Adipocyte (in vitro differentiated cells): ENCODE measurements at regions not wholly inside any gene's neighbourhood (a gene's known extent, or its start where the extent isn't known, plus 50 kb on each side); places are given as distances from the start of the nearest gene placed in this dataset.

Experiments
- DNase-seq: peaks from one replicate; pipeline ENCODE4 v3.0.0-alpha.2; 2015; ENCODE audit warnings: low read depth
- H3K27me3 ChIP-seq: replicated peaks from 2 replicates; pipeline ENCODE4 v1.7.0; 2013; ENCODE audit warnings: mild to moderate bottlenecking, low read length, moderate library complexity; ENCODE audit not compliant: control insufficient read depth, insufficient read depth
- H3K36me3 ChIP-seq: 2 replicates; pipeline ENCODE4 v1.7.0; 2013; ENCODE audit warnings: low read length, mild to moderate bottlenecking, moderate library complexity; ENCODE audit not compliant: control insufficient read depth, insufficient read depth, severe bottlenecking
- H3K4me1 ChIP-seq: 2 replicates; pipeline ENCODE4 v1.7.0; 2013; ENCODE audit warnings: mild to moderate bottlenecking, low read length, moderate library complexity; ENCODE audit not compliant: control insufficient read depth, insufficient read depth
- H3K4me3 ChIP-seq: 2 replicates; pipeline ENCODE4 v1.7.0; 2013; ENCODE audit warnings: mild to moderate bottlenecking, low read length, moderate library complexity
- H3K9ac ChIP-seq: 2 replicates; pipeline ENCODE4 v1.7.0; 2013; ENCODE audit warnings: mild to moderate bottlenecking, low read length, moderate library complexity
- H3K9me3 ChIP-seq: 2 replicates; pipeline ENCODE4 v1.7.0; 2013; ENCODE audit warnings: mild to moderate bottlenecking, low read length, moderate library complexity; ENCODE audit not compliant: control insufficient read depth

- no peaks in the 10 kb centered on the region for H3K4me1 ChIP-seq
- no peak overlapping the region for H3K9ac ChIP-seq
- H3K9me3 ChIP-seq: no peaks in the 10 kb centered on the region
- H3K27me3 ChIP-seq: no peaks in the 10 kb centered on the region
- H3K4me3 ChIP-seq: no peak overlapping the region
- H3K36me3 ChIP-seq: no peaks in the 10 kb centered on the region
- DNase-seq: no peak
Measured at GRCh38 chr1:192238421-192238820, 78.4 kb upstream of the RGS21 start.

GRCh38 chr1:192243721-192244120, 73.1 kb upstream of the RGS21 start:
- Histone ChIP-seq H3K36me3 (no peaks in the 10 kb centered on the region), H3K9me3 (peaks cover 20% of the 10 kb centered on the region), H3K4me3 (no peak overlapping the region), H3K9ac (no peak overlapping the region), H3K27me3 (no peaks in the 10 kb centered on the region), H3K4me1 (no peaks in the 10 kb centered on the region)
- DNase-seq: no peak

- no peak overlapping the region for H3K4me3 ChIP-seq
Measured at GRCh38 chr1:192251735-192252134, 65.1 kb upstream of the RGS21 start.

GRCh38 chr1:192252776-192253175, 64.0 kb upstream of the RGS21 start:
- H3K27me3 ChIP-seq: no peaks in the 10 kb centered on the region
- H3K36me3 ChIP-seq: no peaks in the 10 kb centered on the region
- H3K4me1 ChIP-seq: no peaks in the 10 kb centered on the region

More at GRCh38 chr1:192251735-192252134, 65.1 kb upstream of the RGS21 start:
- Histone ChIP-seq H3K36me3 (no peaks in the 10 kb centered on the region), H3K4me1 (no peaks in the 10 kb centered on the region), H3K9ac (no peak overlapping the region), H3K9me3 (peaks cover 3% of the 10 kb centered on the region), H3K27me3 (no peaks in the 10 kb centered on the region)
- DNase-seq: no peak

GRCh38 chr1:192256674-192257334, 60.0 kb upstream of the RGS21 start:
- DNase-seq: no peak
- Histone ChIP-seq H3K9me3 (no peaks in the 10 kb centered on the region), H3K9ac (no peak overlapping the region), H3K4me1 (no peaks in the 10 kb centered on the region), H3K27me3 (no peaks in the 10 kb centered on the region), H3K4me3 (no peak overlapping the region), H3K36me3 (no peaks in the 10 kb centered on the region)

More at GRCh38 chr1:192252776-192253175, 64.0 kb upstream of the RGS21 start:
- Histone ChIP-seq H3K9me3 (peaks cover 3% of the 10 kb centered on the region), H3K4me3 (no peak overlapping the region), H3K9ac (no peak overlapping the region)
- DNase-seq: no peak

GRCh38 chr1:192260076-192260475, 56.7 kb upstream of the RGS21 start:
- H3K27me3 ChIP-seq: no peaks in the 10 kb centered on the region
- peaks cover 20% of the 10 kb centered on the region for H3K4me1 ChIP-seq
- H3K9ac ChIP-seq: no peak overlapping the region
- no peaks in the 10 kb centered on the region for H3K9me3 ChIP-seq
- H3K4me3 ChIP-seq: no peak overlapping the region
- no peaks in the 10 kb centered on the region for H3K36me3 ChIP-seq
- no peak for DNase-seq

- Histone ChIP-seq H3K36me3 (no peaks in the 10 kb centered on the region), H3K9ac (no peak overlapping the region), H3K4me1 (peaks cover 22% of the 10 kb centered on the region), H3K4me3 (no peak overlapping the region), H3K9me3 (no peaks in the 10 kb centered on the region), H3K27me3 (no peaks in the 10 kb centered on the region)
- DNase-seq: no peak
Measured at GRCh38 chr1:192261476-192261875, 55.3 kb upstream of the RGS21 start.

- Histone ChIP-seq H3K9me3 (no peaks in the 10 kb centered on the region), H3K4me1 (peaks cover 22% of the 10 kb centered on the region), H3K4me3 (peak overlapping the region; percentile 62), H3K9ac (peak overlapping the region; percentile 57), H3K27me3 (no peaks in the 10 kb centered on the region), H3K36me3 (no peaks in the 10 kb centered on the region)
- peak; percentile 8 for DNase-seq
Measured at GRCh38 chr1:192263436-192263835, 53.4 kb upstream of the RGS21 start.

GRCh38 chr1:192265516-192266173, 51.1 kb upstream of the RGS21 start:
- H3K27me3 ChIP-seq: no peaks in the 10 kb centered on the region

GRCh38 chr1:192266645-192267044, 50.1 kb upstream of the RGS21 start:
- H3K9ac ChIP-seq: no peak overlapping the region
- no peak for DNase-seq

More at GRCh38 chr1:192265516-192266173, 51.1 kb upstream of the RGS21 start:
- H3K9ac ChIP-seq: no peak overlapping the region
- DNase-seq: no peak
- no peak overlapping the region for H3K4me3 ChIP-seq
- no peaks in the 10 kb centered on the region for H3K9me3 ChIP-seq
- no peaks in the 10 kb centered on the region for H3K36me3 ChIP-seq
- peaks cover 22% of the 10 kb centered on the region for H3K4me1 ChIP-seq

More at GRCh38 chr1:192266645-192267044, 50.1 kb upstream of the RGS21 start:
- Histone ChIP-seq H3K4me1 (peaks cover 22% of the 10 kb centered on the region), H3K9me3 (no peaks in the 10 kb centered on the region), H3K27me3 (no peaks in the 10 kb centered on the region), H3K4me3 (no peak overlapping the region), H3K36me3 (no peaks in the 10 kb centered on the region)
